WTC11 (cell line): ENCODE measurements at regions not wholly inside any gene's neighbourhood (a gene's known extent, or its start where the extent isn't known, plus 50 kb on each side); places are given as distances from the start of the nearest gene placed in this dataset.

Experiments used
- ATAC-seq: fragments of 200-7000 bp; cut with Tn5 transposase; 2 replicates; pipeline ENCODE4 v1.10.0; 2021; ENCODE audit warnings: mild to moderate bottlenecking, moderate library complexity
- CTCF ChIA-PET: fragments of 300-600 bp; sonication (Branson Sonifier 250); formaldehyde crosslinking; loops from one replicate; lab custom pipeline; 2021; ENCODE audit warnings: antibody characterized with exemption; lab: Charles Lee
- POLR2A ChIA-PET: fragments of 350-600 bp; sonication (Branson Sonifier 250); formaldehyde crosslinking; loops from one replicate; lab custom pipeline; 2021; ENCODE audit warnings: antibody characterized with exemption; lab: Charles Lee
- DNase-seq: peaks from one replicate; pipeline ENCODE4 v3.0.0; 2021; ENCODE audit warnings: low spot score
- H3K27ac Mint-ChIP-seq: 2 replicates; pipeline ENCODE4 v1.8.0; 2021; ENCODE audit warnings: mixed read lengths
- H3K27me3 Mint-ChIP-seq: 2 replicates; pipeline ENCODE4 v1.8.0; 2021; ENCODE audit warnings: low read depth, mild to moderate bottlenecking, moderate library complexity, mixed read lengths
- H3K36me3 Mint-ChIP-seq: 2 replicates; pipeline ENCODE4 v1.8.0; 2021; ENCODE audit warnings: mixed read lengths
- H3K4me1 Mint-ChIP-seq: 2 replicates; pipeline ENCODE4 v1.8.0; 2022; ENCODE audit warnings: mixed read lengths
- H3K4me3 Mint-ChIP-seq: 2 replicates; pipeline ENCODE4 v1.8.0; 2021; ENCODE audit warnings: mild to moderate bottlenecking, moderate library complexity, mixed read lengths
- H3K9me3 Mint-ChIP-seq: 2 replicates; pipeline ENCODE4 v1.8.0; 2021; ENCODE audit warnings: mixed read lengths
- AFF4 ChIP-seq: sonication (generic); formaldehyde crosslinking; IDR thresholded peaks from 2 replicates; pipeline ENCODE4 v1.8.1; 2023; ENCODE audit warnings: mild to moderate bottlenecking, missing genetic modification reagents, borderline replicate concordance
- GTF2I ChIP-seq: fragments of 250-450 bp; sonication (Bioruptor Pico); conservative IDR thresholded peaks from 2 replicates; pipeline ENCODE4 v1.4.0; 2021; ENCODE audit warnings: mild to moderate bottlenecking
- HMGXB4 ChIP-seq: sonication (generic); formaldehyde crosslinking; IDR thresholded peaks from 2 replicates; pipeline ENCODE4 v1.8.1; 2023; ENCODE audit warnings: mild to moderate bottlenecking, moderate library complexity, missing genetic modification reagents
- MXD4 ChIP-seq: fragments of 250-450 bp; sonication (Bioruptor Pico); IDR thresholded peaks from 2 replicates; pipeline ENCODE4 v1.8.0; 2021; ENCODE audit warnings: mild to moderate bottlenecking, moderate library complexity, borderline replicate concordance
- NFE2L1 ChIP-seq: sonication (generic); formaldehyde crosslinking; IDR thresholded peaks from 2 replicates; pipeline ENCODE4 v1.8.1; 2023; ENCODE audit warnings: missing genetic modification reagents
- NR2C2 ChIP-seq: sonication (generic); formaldehyde crosslinking; IDR thresholded peaks from 2 replicates; pipeline ENCODE4 v1.8.0; 2022; ENCODE audit warnings: mild to moderate bottlenecking, missing genetic modification reagents
- NR3C1 ChIP-seq: sonication (generic); formaldehyde crosslinking; conservative IDR thresholded peaks from 2 replicates; pipeline ENCODE4 v1.8.1; 2023; ENCODE audit warnings: low read depth, mild to moderate bottlenecking, missing genetic modification reagents
- OVOL2 ChIP-seq: fragments of 250-450 bp; sonication (Bioruptor Pico); IDR thresholded peaks from 2 replicates; pipeline ENCODE4 v1.9.0; 2021; ENCODE audit warnings: mild to moderate bottlenecking, borderline replicate concordance
- PRRX2 ChIP-seq: fragments of 250-450 bp; sonication (Bioruptor Pico); IDR thresholded peaks from 2 replicates; pipeline ENCODE4 v1.8.0; 2021; ENCODE audit warnings: mild to moderate bottlenecking
- TEAD4 ChIP-seq: sonication (generic); formaldehyde crosslinking; IDR thresholded peaks from 2 replicates; pipeline ENCODE4 v1.8.0; 2022; ENCODE audit warnings: mild to moderate bottlenecking, missing genetic modification reagents
- ZBTB21 ChIP-seq: sonication (generic); formaldehyde crosslinking; IDR thresholded peaks from 2 replicates; pipeline ENCODE4 v1.8.1; 2023; ENCODE audit warnings: mild to moderate bottlenecking, missing genetic modification reagents, borderline replicate concordance
- ZBTB43 ChIP-seq: sonication (generic); formaldehyde crosslinking; IDR thresholded peaks from 2 replicates; pipeline ENCODE4 v1.8.1; 2023; ENCODE audit warnings: mild to moderate bottlenecking, missing genetic modification reagents
- ZNF121 ChIP-seq: sonication (generic); formaldehyde crosslinking; IDR thresholded peaks from 2 replicates; pipeline ENCODE4 v1.8.0; 2023; ENCODE audit warnings: missing genetic modification reagents
- ZNF138 ChIP-seq: sonication (generic); formaldehyde crosslinking; conservative IDR thresholded peaks from 2 replicates; pipeline ENCODE4 v1.8.1; 2022; ENCODE audit warnings: mild to moderate bottlenecking, moderate library complexity, missing genetic modification reagents
- ZNF232 ChIP-seq: sonication (generic); formaldehyde crosslinking; IDR thresholded peaks from 2 replicates; pipeline ENCODE4 v1.8.0; 2022; ENCODE audit warnings: mild to moderate bottlenecking, missing genetic modification reagents
- TF ChIP-seq, protein P1 (sequence below): sonication (generic); formaldehyde crosslinking; IDR thresholded peaks from 2 replicates; pipeline ENCODE4 v1.8.1; 2022; ENCODE audit warnings: mild to moderate bottlenecking, moderate library complexity, missing genetic modification reagents
- TF ChIP-seq, protein P2 (sequence below): sonication (generic); formaldehyde crosslinking; IDR thresholded peaks from 2 replicates; pipeline ENCODE4 v1.8.0; 2022; ENCODE audit warnings: mild to moderate bottlenecking, missing genetic modification reagents
- TF ChIP-seq, protein P3 (sequence below): sonication (generic); formaldehyde crosslinking; IDR thresholded peaks from 2 replicates; pipeline ENCODE4 v1.8.1; 2022; ENCODE audit warnings: low read depth, missing genetic modification reagents, borderline replicate concordance
- TF ChIP-seq, protein P4 (sequence below): sonication (generic); formaldehyde crosslinking; IDR thresholded peaks from 2 replicates; pipeline ENCODE4 v1.8.0; 2023; ENCODE audit warnings: mild to moderate bottlenecking, missing genetic modification reagents

DNA sequence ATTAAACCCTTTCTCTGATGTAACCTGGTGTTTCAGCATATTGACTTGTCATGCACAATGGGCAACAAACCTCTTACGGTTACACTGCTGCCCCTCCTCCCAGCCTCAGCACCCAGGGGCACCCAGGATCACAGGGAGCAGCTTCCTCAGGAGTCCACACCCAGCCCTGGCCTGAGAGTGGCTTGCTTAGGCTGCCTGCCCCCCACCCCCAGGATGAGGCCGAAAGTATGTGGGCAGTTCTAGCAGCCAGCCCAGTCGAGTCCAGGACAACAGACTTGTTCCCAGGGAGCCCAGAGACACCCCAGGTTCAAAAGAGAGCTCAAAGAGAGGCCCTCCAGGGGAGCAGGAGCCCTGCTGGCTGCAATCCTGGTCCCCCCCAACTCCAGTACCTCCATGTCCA lies 108.1 kb upstream of the THY1 start:
- peaks cover 13% of the 10 kb centered on the region; the same call in 1 of the 2 replicates for H3K27me3 Mint-ChIP-seq
- no peak overlapping the region for H3K27ac Mint-ChIP-seq
- peaks cover 6% of the 10 kb centered on the region for H3K4me1 Mint-ChIP-seq
- CTCF ChIA-PET, result interaction anchor here (1.0 kb wide), 1 partner anchor 38 kb away, joined by 3 read pairs; no protein-coding TSS in a partner anchor
- POLR2A ChIA-PET, result no interaction called here
- H3K9me3 Mint-ChIP-seq, result no peaks in the 10 kb centered on the region
- H3K36me3 Mint-ChIP-seq, result no peaks in the 10 kb centered on the region
- ATAC-seq (no peak), DNase-seq (no peak)
- TF ChIP-seq PRRX2 (CRISPR knock-in tag), result no peak
- TF ChIP-seq TEAD4 (CRISPR knock-in tag), result no peak
- TF ChIP-seq, protein P1, sequence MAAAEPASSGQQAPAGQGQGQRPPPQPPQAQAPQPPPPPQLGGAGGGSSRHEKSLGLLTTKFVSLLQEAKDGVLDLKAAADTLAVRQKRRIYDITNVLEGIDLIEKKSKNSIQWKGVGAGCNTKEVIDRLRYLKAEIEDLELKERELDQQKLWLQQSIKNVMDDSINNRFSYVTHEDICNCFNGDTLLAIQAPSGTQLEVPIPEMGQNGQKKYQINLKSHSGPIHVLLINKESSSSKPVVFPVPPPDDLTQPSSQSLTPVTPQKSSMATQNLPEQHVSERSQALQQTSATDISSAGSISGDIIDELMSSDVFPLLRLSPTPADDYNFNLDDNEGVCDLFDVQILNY (CRISPR knock-in tag), result no peak
- no peak for TF ChIP-seq ZNF121 (CRISPR knock-in tag)
- no peak for TF ChIP-seq NFE2L1 (CRISPR knock-in tag)
- TF ChIP-seq NR3C1 (CRISPR knock-in tag), result no peak
- TF ChIP-seq, protein P2, sequence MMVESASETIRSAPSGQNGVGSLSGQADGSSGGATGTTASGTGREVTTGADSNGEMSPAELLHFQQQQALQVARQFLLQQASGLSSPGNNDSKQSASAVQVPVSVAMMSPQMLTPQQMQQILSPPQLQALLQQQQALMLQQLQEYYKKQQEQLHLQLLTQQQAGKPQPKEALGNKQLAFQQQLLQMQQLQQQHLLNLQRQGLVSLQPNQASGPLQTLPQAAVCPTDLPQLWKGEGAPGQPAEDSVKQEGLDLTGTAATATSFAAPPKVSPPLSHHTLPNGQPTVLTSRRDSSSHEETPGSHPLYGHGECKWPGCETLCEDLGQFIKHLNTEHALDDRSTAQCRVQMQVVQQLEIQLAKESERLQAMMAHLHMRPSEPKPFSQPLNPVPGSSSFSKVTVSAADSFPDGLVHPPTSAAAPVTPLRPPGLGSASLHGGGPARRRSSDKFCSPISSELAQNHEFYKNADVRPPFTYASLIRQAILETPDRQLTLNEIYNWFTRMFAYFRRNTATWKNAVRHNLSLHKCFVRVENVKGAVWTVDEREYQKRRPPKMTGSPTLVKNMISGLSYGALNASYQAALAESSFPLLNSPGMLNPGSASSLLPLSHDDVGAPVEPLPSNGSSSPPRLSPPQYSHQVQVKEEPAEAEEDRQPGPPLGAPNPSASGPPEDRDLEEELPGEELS (CRISPR knock-in tag), result no peak
- no peak for TF ChIP-seq OVOL2 (CRISPR knock-in tag)
- TF ChIP-seq, protein P3, sequence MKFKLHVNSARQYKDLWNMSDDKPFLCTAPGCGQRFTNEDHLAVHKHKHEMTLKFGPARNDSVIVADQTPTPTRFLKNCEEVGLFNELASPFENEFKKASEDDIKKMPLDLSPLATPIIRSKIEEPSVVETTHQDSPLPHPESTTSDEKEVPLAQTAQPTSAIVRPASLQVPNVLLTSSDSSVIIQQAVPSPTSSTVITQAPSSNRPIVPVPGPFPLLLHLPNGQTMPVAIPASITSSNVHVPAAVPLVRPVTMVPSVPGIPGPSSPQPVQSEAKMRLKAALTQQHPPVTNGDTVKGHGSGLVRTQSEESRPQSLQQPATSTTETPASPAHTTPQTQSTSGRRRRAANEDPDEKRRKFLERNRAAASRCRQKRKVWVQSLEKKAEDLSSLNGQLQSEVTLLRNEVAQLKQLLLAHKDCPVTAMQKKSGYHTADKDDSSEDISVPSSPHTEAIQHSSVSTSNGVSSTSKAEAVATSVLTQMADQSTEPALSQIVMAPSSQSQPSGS (CRISPR knock-in tag), result no peak
- TF ChIP-seq ZBTB43 (CRISPR knock-in tag), result no peak
- no peak for TF ChIP-seq HMGXB4 (CRISPR knock-in tag)
- TF ChIP-seq ZNF138 (CRISPR knock-in tag), result no peak
- H3K4me3 Mint-ChIP-seq, result no peak overlapping the region

- POLR2A ChIA-PET, result no interaction called here
- ATAC-seq (no peak), DNase-seq (no peak)
- no peak overlapping the region for H3K27ac Mint-ChIP-seq
- no peaks in the 10 kb centered on the region for H3K36me3 Mint-ChIP-seq
- H3K4me1 Mint-ChIP-seq, result peaks cover 6% of the 10 kb centered on the region
- CTCF ChIA-PET, result interaction anchor here (1.0 kb wide), 1 partner anchor 37 kb away, joined by 3 read pairs; no protein-coding TSS in a partner anchor
- H3K27me3 Mint-ChIP-seq, result peaks cover 13% of the 10 kb centered on the region; the same call in 1 of the 2 replicates
- H3K4me3 Mint-ChIP-seq, result no peak overlapping the region
- no peaks in the 10 kb centered on the region for H3K9me3 Mint-ChIP-seq
- no peak for TF ChIP-seq ZBTB21 (CRISPR knock-in tag)
- TF ChIP-seq ZNF138 (CRISPR knock-in tag), result no peak
- no peak for TF ChIP-seq OVOL2 (CRISPR knock-in tag)
- TF ChIP-seq AFF4 (CRISPR knock-in tag), result no peak
- no peak for TF ChIP-seq NR2C2 (CRISPR knock-in tag)
- TF ChIP-seq GTF2I (CRISPR knock-in tag), result no peak
- no peak for TF ChIP-seq MXD4
- no peak for TF ChIP-seq ZNF232 (CRISPR knock-in tag)
- TF ChIP-seq, protein P4, sequence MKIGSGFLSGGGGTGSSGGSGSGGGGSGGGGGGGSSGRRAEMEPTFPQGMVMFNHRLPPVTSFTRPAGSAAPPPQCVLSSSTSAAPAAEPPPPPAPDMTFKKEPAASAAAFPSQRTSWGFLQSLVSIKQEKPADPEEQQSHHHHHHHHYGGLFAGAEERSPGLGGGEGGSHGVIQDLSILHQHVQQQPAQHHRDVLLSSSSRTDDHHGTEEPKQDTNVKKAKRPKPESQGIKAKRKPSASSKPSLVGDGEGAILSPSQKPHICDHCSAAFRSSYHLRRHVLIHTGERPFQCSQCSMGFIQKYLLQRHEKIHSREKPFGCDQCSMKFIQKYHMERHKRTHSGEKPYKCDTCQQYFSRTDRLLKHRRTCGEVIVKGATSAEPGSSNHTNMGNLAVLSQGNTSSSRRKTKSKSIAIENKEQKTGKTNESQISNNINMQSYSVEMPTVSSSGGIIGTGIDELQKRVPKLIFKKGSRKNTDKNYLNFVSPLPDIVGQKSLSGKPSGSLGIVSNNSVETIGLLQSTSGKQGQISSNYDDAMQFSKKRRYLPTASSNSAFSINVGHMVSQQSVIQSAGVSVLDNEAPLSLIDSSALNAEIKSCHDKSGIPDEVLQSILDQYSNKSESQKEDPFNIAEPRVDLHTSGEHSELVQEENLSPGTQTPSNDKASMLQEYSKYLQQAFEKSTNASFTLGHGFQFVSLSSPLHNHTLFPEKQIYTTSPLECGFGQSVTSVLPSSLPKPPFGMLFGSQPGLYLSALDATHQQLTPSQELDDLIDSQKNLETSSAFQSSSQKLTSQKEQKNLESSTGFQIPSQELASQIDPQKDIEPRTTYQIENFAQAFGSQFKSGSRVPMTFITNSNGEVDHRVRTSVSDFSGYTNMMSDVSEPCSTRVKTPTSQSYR (CRISPR knock-in tag), result no peak
Measured at GRCh38 chr11:119530509-119530908, 107.5 kb upstream of the THY1 start.
